Tibial nerve (tissue), 4 donors: ENCODE measurements at regions not wholly inside any gene's neighbourhood (a gene's known extent, or its start where the extent isn't known, plus 50 kb on each side); places are given as distances from the start of the nearest gene placed in this dataset.

ENCODE experiments used
- EP300 ChIP-seq, 2 donors: sonication (generic); formaldehyde crosslinking; IDR thresholded peaks; one replicate each; pipeline ENCODE4 v1.6.1; 2017; ENCODE audit warnings: antibody characterized with exemption in 2 of 2, mild to moderate bottlenecking in 1 of 2
- POLR2A ChIP-seq, 2 donors: fragments of 450-650 bp; IDR thresholded peaks; one replicate each; pipeline ENCODE4 v1.6.1; 2017; ENCODE audit warnings: antibody characterized with exemption in 2 of 2, mild to moderate bottlenecking in 2 of 2, moderate library complexity in 2 of 2
- TF ChIP-seq, protein P1 (sequence below), 5 experiments: fragments of 200-600 bp in 3 of 5; fragments of 450-650 bp in 2 of 5; sonication (generic) in 3 of 5; IDR thresholded peaks; one replicate each; pipeline ENCODE4 v1.5.1; 2016 to 2019; ENCODE audit warnings: antibody characterized with exemption in 5 of 5, mild to moderate bottlenecking in 3 of 5, moderate library complexity in 2 of 5

DNA sequence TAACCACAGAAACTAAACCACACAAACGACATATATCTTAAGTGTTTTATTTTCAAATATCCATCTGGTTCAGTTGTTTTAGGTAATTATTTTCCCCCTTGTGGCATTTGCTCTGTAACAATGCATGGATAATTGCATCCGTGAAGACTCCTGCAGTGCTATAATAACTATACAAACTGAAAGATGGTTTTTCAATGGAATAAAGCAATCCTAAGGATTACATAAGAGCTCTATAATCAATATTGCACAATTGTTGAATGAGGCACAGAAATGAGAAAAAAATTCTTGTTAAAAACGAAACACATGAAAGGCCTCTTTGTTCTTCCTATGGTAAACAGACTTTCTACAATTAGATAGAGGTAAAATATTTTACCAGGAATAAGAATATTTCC lies 446.0 kb upstream of the EPHA3 start:
- TF ChIP-seq POLR2A (IDR thresholded peaks at IDR 0.05) = no peak
- TF ChIP-seq, protein P1, sequence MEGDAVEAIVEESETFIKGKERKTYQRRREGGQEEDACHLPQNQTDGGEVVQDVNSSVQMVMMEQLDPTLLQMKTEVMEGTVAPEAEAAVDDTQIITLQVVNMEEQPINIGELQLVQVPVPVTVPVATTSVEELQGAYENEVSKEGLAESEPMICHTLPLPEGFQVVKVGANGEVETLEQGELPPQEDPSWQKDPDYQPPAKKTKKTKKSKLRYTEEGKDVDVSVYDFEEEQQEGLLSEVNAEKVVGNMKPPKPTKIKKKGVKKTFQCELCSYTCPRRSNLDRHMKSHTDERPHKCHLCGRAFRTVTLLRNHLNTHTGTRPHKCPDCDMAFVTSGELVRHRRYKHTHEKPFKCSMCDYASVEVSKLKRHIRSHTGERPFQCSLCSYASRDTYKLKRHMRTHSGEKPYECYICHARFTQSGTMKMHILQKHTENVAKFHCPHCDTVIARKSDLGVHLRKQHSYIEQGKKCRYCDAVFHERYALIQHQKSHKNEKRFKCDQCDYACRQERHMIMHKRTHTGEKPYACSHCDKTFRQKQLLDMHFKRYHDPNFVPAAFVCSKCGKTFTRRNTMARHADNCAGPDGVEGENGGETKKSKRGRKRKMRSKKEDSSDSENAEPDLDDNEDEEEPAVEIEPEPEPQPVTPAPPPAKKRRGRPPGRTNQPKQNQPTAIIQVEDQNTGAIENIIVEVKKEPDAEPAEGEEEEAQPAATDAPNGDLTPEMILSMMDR (IDR thresholded peaks at IDR 0.05) = no peak
- no peak for TF ChIP-seq EP300 (IDR thresholded peaks at IDR 0.05)
